Bronchial epithelial cell (primary cell): ENCODE measurements at regions not wholly inside any gene's neighbourhood (a gene's known extent, or its start where the extent isn't known, plus 50 kb on each side); places are given as distances from the start of the nearest gene placed in this dataset.

Experiments
- DNase-seq: peaks from one replicate; pipeline ENCODE4 v3.0.0-alpha.2; 2010; ENCODE audit warnings: low read depth
- FAIRE-seq: peaks from 2 replicates; lab custom pipeline; 2011; peaks lifted over from hg19 to GRCh38; lab: Jason Lieb, UNC
- H3K27me3 ChIP-seq: 2 replicates; pipeline ENCODE4 v1.5.1; 2011; ENCODE audit warnings: low read length; ENCODE audit not compliant: control insufficient read depth, insufficient read depth
- H3K36me3 ChIP-seq: 2 replicates; pipeline ENCODE4 v1.5.1; 2011; ENCODE audit warnings: low read length; ENCODE audit not compliant: control insufficient read depth, insufficient read depth
- H3K4me3 ChIP-seq: 2 replicates; pipeline ENCODE4 v1.5.1; 2011; ENCODE audit warnings: mild to moderate bottlenecking, low read depth, low read length, control low read depth
- CTCF ChIP-seq: IDR thresholded peaks from 2 replicates; pipeline ENCODE4 v1.5.1; 2011; ENCODE audit warnings: mild to moderate bottlenecking, moderate library complexity, low read length, control low read depth, inconsistent platforms; ENCODE audit not compliant: insufficient read depth, severe bottlenecking

- DNase-seq (no peak), FAIRE-seq (no peak)
- TF ChIP-seq CTCF = no peak
- Histone ChIP-seq H3K36me3 (no peaks in the 10 kb centered on the region), H3K4me3 (no peak overlapping the region), H3K27me3 (no peaks in the 10 kb centered on the region)
Observed at GRCh38 chr5:24765219-24765618, 120.4 kb upstream of the CDH10 start.

- no peaks in the 10 kb centered on the region for H3K36me3 ChIP-seq
- H3K27me3 ChIP-seq = no peaks in the 10 kb centered on the region
- no peak for DNase-seq
- no peak overlapping the region for H3K4me3 ChIP-seq
- TF ChIP-seq CTCF = no peak
- FAIRE-seq = no peak
Observed at GRCh38 chr5:24750355-24750754, 105.6 kb upstream of the CDH10 start.

DNA sequence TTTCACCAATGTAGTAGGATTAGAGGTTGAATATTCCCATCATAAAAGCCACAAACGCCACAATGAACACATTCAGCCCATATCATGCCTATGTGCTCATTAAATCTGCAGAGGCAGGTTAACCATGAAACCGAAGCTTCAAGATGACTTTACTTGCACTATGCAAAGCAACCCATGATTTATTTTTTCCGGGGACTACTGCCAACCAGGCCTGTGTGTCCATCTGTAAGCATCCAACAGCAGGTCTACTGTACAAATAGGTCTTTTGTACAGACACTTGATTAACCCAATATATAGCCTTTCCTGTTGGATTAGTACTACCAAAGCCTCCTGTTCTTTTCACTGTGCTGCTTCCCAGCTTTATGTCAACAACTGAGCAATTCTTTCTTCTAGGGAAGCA, 104.9 kb upstream of the CDH10 start:
- Histone ChIP-seq H3K36me3 (no peaks in the 10 kb centered on the region), H3K27me3 (no peaks in the 10 kb centered on the region), H3K4me3 (no peak overlapping the region)
- no peak for TF ChIP-seq CTCF
- peak; percentile 12 for DNase-seq
- no peak for FAIRE-seq

DNA sequence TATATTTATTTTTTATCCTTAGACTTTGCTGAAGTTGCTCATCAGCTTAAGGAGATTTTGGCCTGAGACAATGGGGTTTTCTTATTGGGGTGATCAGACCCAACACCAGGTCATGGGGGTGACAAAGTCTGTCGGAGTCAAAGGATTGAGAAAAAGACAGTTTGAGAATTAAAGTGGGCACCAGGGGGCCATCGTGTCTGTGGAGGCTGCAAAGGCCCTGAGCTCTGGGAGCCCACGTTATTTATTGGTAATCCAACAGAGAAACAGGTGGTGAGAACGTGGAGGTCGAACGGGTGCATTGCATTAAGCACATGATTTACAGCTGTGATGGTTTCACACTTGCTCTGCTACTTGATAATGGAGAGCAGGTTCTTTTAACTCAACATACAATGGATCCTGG, 102.5 kb upstream of the CDH10 start:
- DNase-seq = no peak
- peak; percentile 73 for FAIRE-seq
- Histone ChIP-seq H3K27me3 (no peaks in the 10 kb centered on the region), H3K4me3 (no peak overlapping the region), H3K36me3 (no peaks in the 10 kb centered on the region)
- no peak for TF ChIP-seq CTCF

DNA sequence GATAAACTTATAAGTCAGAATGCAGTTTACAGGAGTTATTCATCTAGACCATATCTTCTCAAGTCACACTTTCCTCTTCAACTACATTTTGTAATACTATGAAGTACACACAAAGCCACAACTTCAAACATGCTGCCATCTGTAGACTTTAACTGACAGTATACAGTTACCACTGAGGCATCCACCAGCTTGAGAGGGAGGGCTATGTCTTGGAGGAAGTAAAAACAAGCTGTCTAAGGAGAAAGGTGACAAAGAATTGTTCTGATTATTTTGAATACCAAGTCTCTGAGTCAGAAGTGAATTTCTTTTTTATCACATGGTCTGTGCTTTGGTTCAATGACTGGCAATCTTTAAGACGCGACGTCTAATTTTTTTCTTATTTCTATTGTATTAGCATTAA, 97.6 kb upstream of the CDH10 start:
- FAIRE-seq = no peak
- Histone ChIP-seq H3K27me3 (no peaks in the 10 kb centered on the region), H3K4me3 (no peak overlapping the region), H3K36me3 (no peaks in the 10 kb centered on the region)
- no peak for TF ChIP-seq CTCF
- no peak for DNase-seq

DNA sequence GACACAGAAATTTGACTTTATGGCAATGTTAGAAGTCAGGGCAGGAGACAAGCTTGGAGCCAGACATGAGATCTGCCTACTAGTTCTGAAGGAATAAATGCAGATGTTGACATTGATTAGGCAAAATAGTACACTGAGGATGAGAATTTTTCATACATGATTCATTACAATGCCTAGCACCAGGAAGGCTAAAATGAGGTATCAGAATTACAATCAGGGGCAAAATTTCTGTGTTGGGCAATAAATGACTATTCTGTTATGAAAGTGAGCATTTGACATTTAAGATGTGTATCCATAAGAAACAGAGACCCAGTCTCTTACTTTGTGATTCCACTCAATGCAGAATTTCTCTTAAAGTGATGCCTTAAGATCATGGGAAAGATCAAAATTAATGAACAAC, 92.4 kb upstream of the CDH10 start:
- Histone ChIP-seq H3K27me3 (no peaks in the 10 kb centered on the region), H3K4me3 (no peak overlapping the region), H3K36me3 (no peaks in the 10 kb centered on the region)
- FAIRE-seq (no peak), DNase-seq (no peak)
- no peak for TF ChIP-seq CTCF
